ENCODE measurements at regions not wholly inside any gene's neighbourhood (a gene's known extent, or its start where the extent isn't known, plus 50 kb on each side); places are given as distances from the start of the nearest gene placed in this dataset.

GRCh38 chr4:180285796-180286195 lies 1957.4 kb upstream of the TENM3 start:
- no peak overlapping the region for H3K4me3 ChIP-seq (ENCODE audit: insufficient read depth, low read depth, low read length)
- no peak overlapping the region for H4K91ac ChIP-seq (ENCODE audit: insufficient read depth, low read depth, low read length)
- ChIA-PET POLR2A (ENCODE audit: unreplicated experiment) (no interaction called here), CTCF (no interaction called here)
- H3K27me3 ChIP-seq (ENCODE audit: control insufficient read depth, insufficient read depth, low read length), result no peaks in the 10 kb centered on the region
- H2AFZ ChIP-seq (replicated peaks; ENCODE audit: low read length, poor library complexity), result no peak overlapping the region
- no peaks in the 10 kb centered on the region for H3K36me3 ChIP-seq (ENCODE audit: control insufficient read depth, insufficient read depth, low read length)
- H2AK5ac ChIP-seq (ENCODE audit: low read depth, low read length), result no peak overlapping the region
- dilution Hi-C loops (cut with HindIII; ENCODE audit: low sequenced_read_pairs, unreplicated experiment) (no loop called here), intact Hi-C loops (cut with micrococcal nuclease) (no loop called here), in situ Hi-C loops (cut with MboI; ENCODE audit: low sequenced_read_pairs) (no loop called here)
- BruUV-seq (replicated peaks), result no TSS peak
- WGBS, 2 experiments (ENCODE audit: extremely low coverage in 2 of 2, insufficient read length in 1 of 2), result no CpG with 5 or more reads among the region's 1 CpG
- no peak for TF ChIP-seq RFX5 (IDR thresholded peaks at IDR 0.05; ENCODE audit: low read depth, low read length)
- TF ChIP-seq FOS (IDR thresholded peaks at IDR 0.05; ENCODE audit: low read depth, low read length), result no peak
- TF ChIP-seq RAD21 (IDR thresholded peaks at IDR 0.05; ENCODE audit: low read length), result no peak
- DNase-seq (no peak), ATAC-seq (ENCODE audit: low read depth) (no peak)
- H3K9ac ChIP-seq (ENCODE audit: low read depth, low read length), result no peak overlapping the region
- H3K56ac ChIP-seq (ENCODE audit: extremely low read depth, insufficient read depth, low read length), result no peak overlapping the region
- no peak overlapping the region for H3K18ac ChIP-seq (ENCODE audit: low read depth, low read length)
- H3K14ac ChIP-seq (replicated peaks; ENCODE audit: low read depth, low read length), result no peak overlapping the region
- no peak overlapping the region for H2BK5ac ChIP-seq (ENCODE audit: low read depth, low read length, poor library complexity, severe bottlenecking)
- H2BK20ac ChIP-seq (ENCODE audit: low read depth, low read length), result no peak overlapping the region
- H2BK120ac ChIP-seq (ENCODE audit: low read depth, low read length), result no peak overlapping the region
- H3K9me3 ChIP-seq (ENCODE audit: control insufficient read depth, insufficient read depth, low read length), result no peaks in the 10 kb centered on the region
- no peak overlapping the region for H3K27ac ChIP-seq (ENCODE audit: insufficient read depth, low read length)
- no peaks in the 10 kb centered on the region for H3K79me1 ChIP-seq (ENCODE audit: low read depth in 1 of 2, low read length in 2 of 2)
- no peak overlapping the region for H3K23ac ChIP-seq (ENCODE audit: low read depth, low read length)
- H4K5ac ChIP-seq (ENCODE audit: low read depth, low read length), result no peak overlapping the region
- H2BK15ac ChIP-seq (ENCODE audit: low read depth, low read length), result no peak overlapping the region
- no peak overlapping the region for H2AK9ac ChIP-seq (replicated peaks; ENCODE audit: low read depth, low read length, poor library complexity)
- H4K20me1 ChIP-seq (ENCODE audit: insufficient read depth, low read length), result no peaks in the 10 kb centered on the region
- no peaks in the 10 kb centered on the region for H3K9me1 ChIP-seq (ENCODE audit: insufficient read depth, low read length)
- H3K4me2 ChIP-seq (ENCODE audit: low read depth, low read length), result no peak overlapping the region
- no peak overlapping the region for H4K8ac ChIP-seq (ENCODE audit: low read depth in 2 of 2, low read length in 2 of 2)
- H3K4ac ChIP-seq (ENCODE audit: low read depth, low read length), result no peak overlapping the region
- no peaks in the 10 kb centered on the region for H3K4me1 ChIP-seq (ENCODE audit: control insufficient read depth, insufficient read depth, low read length)

Measured in IMR-90 (cell line).